Pancreas (tissue), 10 donors: ENCODE measurements at regions not wholly inside any gene's neighbourhood (a gene's known extent, or its start where the extent isn't known, plus 50 kb on each side); places are given as distances from the start of the nearest gene placed in this dataset.

Experiments used
- ATAC-seq, 4 donors: fragments of 200-7000 bp; cut with Tn5 transposase; one replicate each; pipeline versions ENCODE4 v1.8.0 to v1.9.1; 2020; ENCODE audit warnings: mild to moderate bottlenecking in 4 of 4, moderate library complexity in 4 of 4
- DNase-seq, 6 donors: peaks; one replicate each; pipeline ENCODE4 v3.0.0-alpha.2; 2020
- FAIRE-seq: peaks from 2 replicates; lab custom pipeline; 2012; peaks lifted over from hg19 to GRCh38; lab: Jason Lieb, UNC
- H3K27ac ChIP-seq, 4 donors: fragments of 200-600 bp; sonication (generic); 1 replicate in 3 of 4; 2 replicates in 1 of 4; pipeline versions ENCODE4 v1.5.0 to v1.8.0; 2020
- H3K27me3 ChIP-seq, 4 donors: fragments of 200-600 bp; one replicate each; pipeline ENCODE4 v1.8.0; 2021
- H3K36me3 ChIP-seq, 3 donors: fragments of 200-600 bp; sonication (generic) in 1 of 3; one replicate each; pipeline versions ENCODE4 v1.5.0 to v1.8.0; 2020 to 2021
- H3K4me1 ChIP-seq, 3 donors: fragments of 200-600 bp; one replicate each; pipeline ENCODE4 v1.8.0; 2021
- H3K4me3 ChIP-seq, 4 donors: fragments of 200-600 bp; sonication (generic) in 2 of 4; one replicate each; pipeline versions ENCODE4 v1.5.0 to v1.8.0; 2020 to 2021
- H3K9me3 ChIP-seq, 4 donors: fragments of 200-600 bp; one replicate each; pipeline ENCODE4 v1.8.0; 2021
- CTCF ChIP-seq, 4 donors: fragments of 200-600 bp; sonication (generic) in 3 of 4; IDR thresholded peaks; one replicate each; pipeline versions ENCODE4 v1.5.0 to v1.8.0; 2021; ENCODE audit warnings: antibody characterized with exemption in 4 of 4
- WGBS, 2 donors: extraction: QIAGEN DNeasy Blood & Tissue Kit; methylation state at CpG; one replicate each; pipeline ENCODE4 v1.1.7; 2013; 5-methylcytosine and 5-hydroxymethylcytosine counted together
- intact Hi-C, 3 donors: fragments of 100-400 bp; cut with DNase I; formaldehyde crosslinking; loops; one replicate each; pipeline versions ENCODE4 v1.11.1 to v1.14.2; 2022
- donor health status: healthy with polysubstance abuse.
- donor health status: DM: no; HTN: no; CAD: no; lungs with moderate emphysema.
- donor health status: DM: no; HTN: no; CAD: no.
- donor health status: control.
- donor health status: control.
- donor health status: Bipolar disorder and iron deficiency.
- donor health status: DM: yes; HTN: yes; CAD: no.
- donor health status: DM: no; HTN: no; CAD: no.
- donor health status: DM: no; HTN: no; CAD: no.
- donor health status: DM: yes; HTN: yes; CAD: no.

GRCh38 chr14:21995332-21995731 lies 321.7 kb upstream of the OR4E1 start:
- Histone ChIP-seq H3K4me1 (no peaks in the 10 kb centered on the region), H3K4me3 (no peak overlapping the region), H3K9me3 (no peaks in the 10 kb centered on the region), H3K27me3 (peaks cover 0 to 6% (median 0%) of the 10 kb centered on the region in 4 donors), H3K27ac (no peak overlapping the region), H3K36me3 (no peaks in the 10 kb centered on the region)
- no peak for TF ChIP-seq CTCF (IDR thresholded peaks at IDR 0.05)
- no peak for ATAC-seq
- intact Hi-C loops, result no loop called here
- DNase-seq, result no peak
- no peak for FAIRE-seq

- ATAC-seq (no peak), FAIRE-seq (no peak), DNase-seq (no peak)
- Histone ChIP-seq H3K27me3 (peaks cover 0 to 6% (median 0%) of the 10 kb centered on the region in 4 donors), H3K27ac (no peak overlapping the region), H3K36me3 (no peaks in the 10 kb centered on the region), H3K4me1 (no peaks in the 10 kb centered on the region), H3K9me3 (no peaks in the 10 kb centered on the region), H3K4me3 (no peak overlapping the region)
- intact Hi-C loops, result no loop called here
- TF ChIP-seq CTCF (IDR thresholded peaks at IDR 0.05), result no peak
These were observed 320.2 kb upstream of the OR4E1 start for GRCh38 chr14:21993837-21994236.

- FAIRE-seq, result no peak
These were observed 319.5 kb upstream of the OR4E1 start for GRCh38 chr14:21993070-21993469.

GRCh38 chr14:21991130-21991529 lies 317.5 kb upstream of the OR4E1 start:
- H3K36me3 ChIP-seq, result no peaks in the 10 kb centered on the region
- H3K4me3 ChIP-seq, result no peak overlapping the region
- no peak for ATAC-seq
- no peak overlapping the region for H3K27ac ChIP-seq
- intact Hi-C loops, result no loop called here
- 29 to 54% methylated on average over 2 of the region's 2 CpGs for WGBS, 2 donors
- peaks cover 0 to 6% (median 0%) of the 10 kb centered on the region in 4 donors for H3K27me3 ChIP-seq
- TF ChIP-seq CTCF (IDR thresholded peaks at IDR 0.05), result no peak
- H3K4me1 ChIP-seq, result no peaks in the 10 kb centered on the region
- no peak for FAIRE-seq
- H3K9me3 ChIP-seq, result no peaks in the 10 kb centered on the region
- no peak for DNase-seq

More at GRCh38 chr14:21993070-21993469, 319.5 kb upstream of the OR4E1 start:
- H3K36me3 ChIP-seq, result no peaks in the 10 kb centered on the region
- H3K27ac ChIP-seq, result no peak overlapping the region
- DNase-seq, result no peak
- 42 to 43% methylated on average over 5 of the region's 5 CpGs for WGBS, 2 donors
- no peak overlapping the region for H3K4me3 ChIP-seq
- TF ChIP-seq CTCF (IDR thresholded peaks at IDR 0.05), result no peak
- H3K27me3 ChIP-seq, result peaks cover 0 to 6% (median 0%) of the 10 kb centered on the region in 4 donors
- no peak for ATAC-seq
- intact Hi-C loops, result no loop called here
- H3K4me1 ChIP-seq, result no peaks in the 10 kb centered on the region
- H3K9me3 ChIP-seq, result no peaks in the 10 kb centered on the region

GRCh38 chr14:21990116-21990515 lies 316.5 kb upstream of the OR4E1 start:
- DNase-seq, result no peak
- WGBS, 2 donors, result 25 to 28% methylated on average over 2 of the region's 2 CpGs
- no peak for FAIRE-seq
- H3K36me3 ChIP-seq, result no peaks in the 10 kb centered on the region
- no peaks in the 10 kb centered on the region for H3K9me3 ChIP-seq
- ATAC-seq, result no peak
- H3K27ac ChIP-seq, result no peak overlapping the region
- H3K4me1 ChIP-seq, result no peaks in the 10 kb centered on the region
- TF ChIP-seq CTCF (IDR thresholded peaks at IDR 0.05), result no peak
- H3K4me3 ChIP-seq, result no peak overlapping the region
- intact Hi-C loops, result no loop called here
- peaks cover 0 to 6% (median 0%) of the 10 kb centered on the region in 4 donors for H3K27me3 ChIP-seq
